DND-41 (cell line): ENCODE measurements at regions not wholly inside any gene's neighbourhood (a gene's known extent, or its start where the extent isn't known, plus 50 kb on each side); places are given as distances from the start of the nearest gene placed in this dataset.
"Not testable (repeated sequence)": the region's sequence is repeated elsewhere in the genome, so short reads cannot be mapped to it uniquely, and the experiment has no call there.

Experiments used
- ATAC-seq: fragments of 200-7000 bp; cut with Tn5 transposase; 3 replicates; pipeline ENCODE4 v1.9.1; 2021; ENCODE audit warnings: low read depth; ENCODE audit not compliant: insufficient read depth
- DNase-seq: peaks from one replicate; pipeline ENCODE4 v3.0.0-alpha.2; 2020
- H2AFZ ChIP-seq: 2 replicates; pipeline ENCODE4 v1.6.0; 2012; ENCODE audit warnings: low read depth, low read length
- H3K27ac ChIP-seq: 2 replicates; pipeline ENCODE4 v1.5.1; 2012; ENCODE audit warnings: low read length, inconsistent platforms
- H3K27me3 ChIP-seq: fragments of 200-600 bp; sonication (generic); 2 replicates; pipeline ENCODE4 v1.6.0; 2012; ENCODE audit warnings: low read length, mild to moderate bottlenecking, inconsistent platforms; ENCODE audit not compliant: insufficient read depth, poor library complexity
- H3K36me3 ChIP-seq: 2 replicates; pipeline ENCODE4 v1.5.1; 2012; ENCODE audit warnings: low read length, inconsistent platforms; ENCODE audit not compliant: insufficient read depth
- H3K4me1 ChIP-seq: 2 replicates; pipeline ENCODE4 v1.5.1; 2012; ENCODE audit warnings: mild to moderate bottlenecking, low read length; ENCODE audit not compliant: insufficient read depth
- H3K4me2 ChIP-seq: 2 replicates; pipeline ENCODE4 v1.6.0; 2012; ENCODE audit warnings: mild to moderate bottlenecking, moderate library complexity, low read length, inconsistent platforms; ENCODE audit not compliant: insufficient read depth
- H3K4me3 ChIP-seq, 2 experiments: fragments of 200-600 bp in 1 of 2; shearing (Covaris generic) in 1 of 2; 2 replicates each; pipeline ENCODE4 v1.5.1; 2012 to 2016; ENCODE audit warnings: inconsistent platforms in 2 of 2, low read length in 2 of 2, mild to moderate bottlenecking in 2 of 2, low read depth in 1 of 2, moderate library complexity in 1 of 2
- H3K79me2 ChIP-seq: 2 replicates; pipeline ENCODE4 v1.6.0; 2012; ENCODE audit warnings: low read length, inconsistent platforms; ENCODE audit not compliant: insufficient read depth
- H3K9ac ChIP-seq: 2 replicates; pipeline ENCODE4 v1.6.0; 2012; ENCODE audit warnings: low read depth, mild to moderate bottlenecking, inconsistent platforms, low read length, moderate library complexity
- H3K9me3 ChIP-seq: 2 replicates; pipeline ENCODE4 v1.5.1; 2012; ENCODE audit warnings: low read length, moderate library complexity, mild to moderate bottlenecking, inconsistent platforms; ENCODE audit not compliant: insufficient read depth, severe bottlenecking
- H4K20me1 ChIP-seq: 2 replicates; pipeline ENCODE4 v1.6.0; 2012; ENCODE audit warnings: low read length; ENCODE audit not compliant: insufficient read depth
- EZH2 ChIP-seq: IDR thresholded peaks from 3 replicates; pipeline ENCODE4 v1.6.1; 2012; ENCODE audit warnings: borderline replicate concordance, low read depth, mild to moderate bottlenecking, moderate library complexity, low read length, inconsistent platforms; ENCODE audit not compliant: severe bottlenecking
- TF ChIP-seq, protein P1 (sequence below): IDR thresholded peaks from 2 replicates; pipeline ENCODE4 v1.5.1; 2012; ENCODE audit warnings: borderline replicate concordance, low read length, moderate library complexity, mild to moderate bottlenecking; ENCODE audit not compliant: poor library complexity, severe bottlenecking; ENCODE audit errors: extremely low read depth

DNA sequence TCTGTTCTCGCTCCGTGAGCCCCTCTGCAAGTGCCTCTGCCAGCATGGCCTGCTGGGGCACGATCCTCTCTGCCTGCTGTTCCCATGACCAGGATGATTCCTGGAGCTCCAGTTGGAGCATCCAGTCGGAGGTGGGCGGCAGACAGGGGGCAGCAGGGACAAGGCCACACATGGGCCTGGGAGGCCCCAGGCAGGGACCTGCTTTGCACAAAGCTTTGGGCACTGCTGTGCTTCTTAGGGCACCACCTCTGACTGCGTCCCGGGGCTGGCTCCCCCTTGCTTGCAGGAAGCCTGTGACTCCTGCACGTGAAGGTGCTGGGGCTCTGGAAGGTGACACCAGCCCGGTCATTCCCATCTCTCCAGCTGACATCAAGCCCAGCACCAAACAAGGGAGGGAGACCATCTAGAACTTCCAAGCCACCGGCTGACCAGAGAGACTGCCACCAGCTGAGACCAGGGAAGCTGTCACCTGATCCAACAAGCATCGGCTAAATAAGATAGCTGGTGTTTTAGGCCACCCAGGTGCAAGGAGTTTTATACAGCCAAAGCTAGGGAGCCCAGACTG, 174.8 kb upstream of the FOXD4L5 start:
- no peak overlapping the region for H3K4me2 ChIP-seq
- no peak overlapping the region for H3K4me3 ChIP-seq
- H3K36me3 ChIP-seq, result no peaks in the 10 kb centered on the region
- H3K9me3 ChIP-seq, result no peaks in the 10 kb centered on the region
- H4K20me1 ChIP-seq, result no peaks in the 10 kb centered on the region
- TF ChIP-seq, protein P1, sequence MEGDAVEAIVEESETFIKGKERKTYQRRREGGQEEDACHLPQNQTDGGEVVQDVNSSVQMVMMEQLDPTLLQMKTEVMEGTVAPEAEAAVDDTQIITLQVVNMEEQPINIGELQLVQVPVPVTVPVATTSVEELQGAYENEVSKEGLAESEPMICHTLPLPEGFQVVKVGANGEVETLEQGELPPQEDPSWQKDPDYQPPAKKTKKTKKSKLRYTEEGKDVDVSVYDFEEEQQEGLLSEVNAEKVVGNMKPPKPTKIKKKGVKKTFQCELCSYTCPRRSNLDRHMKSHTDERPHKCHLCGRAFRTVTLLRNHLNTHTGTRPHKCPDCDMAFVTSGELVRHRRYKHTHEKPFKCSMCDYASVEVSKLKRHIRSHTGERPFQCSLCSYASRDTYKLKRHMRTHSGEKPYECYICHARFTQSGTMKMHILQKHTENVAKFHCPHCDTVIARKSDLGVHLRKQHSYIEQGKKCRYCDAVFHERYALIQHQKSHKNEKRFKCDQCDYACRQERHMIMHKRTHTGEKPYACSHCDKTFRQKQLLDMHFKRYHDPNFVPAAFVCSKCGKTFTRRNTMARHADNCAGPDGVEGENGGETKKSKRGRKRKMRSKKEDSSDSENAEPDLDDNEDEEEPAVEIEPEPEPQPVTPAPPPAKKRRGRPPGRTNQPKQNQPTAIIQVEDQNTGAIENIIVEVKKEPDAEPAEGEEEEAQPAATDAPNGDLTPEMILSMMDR, result no peak
- no peak for TF ChIP-seq EZH2
- no peak for ATAC-seq
- no peak overlapping the region for H2AFZ ChIP-seq
- no peaks in the 10 kb centered on the region for H3K79me2 ChIP-seq
- DNase-seq, result no peak
- H3K9ac ChIP-seq, result no peak overlapping the region
- no peaks in the 10 kb centered on the region for H3K27me3 ChIP-seq
- H3K27ac ChIP-seq, result no peak overlapping the region
- no peaks in the 10 kb centered on the region for H3K4me1 ChIP-seq

DNA sequence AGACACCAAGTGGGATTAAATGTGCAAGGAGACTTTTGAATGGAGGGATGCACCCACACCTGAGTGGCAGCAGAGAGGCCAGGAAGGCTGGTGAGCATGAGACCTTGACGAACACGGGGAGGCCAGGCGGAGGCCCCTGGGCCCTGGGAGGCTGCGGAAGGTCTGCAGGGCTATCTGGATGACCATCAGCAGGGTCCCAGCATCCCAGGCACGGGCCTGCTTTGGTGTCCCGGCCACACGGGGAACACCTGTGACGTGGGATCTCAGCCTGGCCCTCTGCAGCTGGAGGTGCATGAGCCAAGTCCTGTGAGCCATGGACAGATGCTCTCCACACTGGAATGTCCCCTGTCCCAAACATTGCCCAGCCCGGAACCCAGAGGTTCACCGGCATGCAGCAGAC, 174.0 kb upstream of the FOXD4L5 start:
- no peaks in the 10 kb centered on the region for H3K36me3 ChIP-seq

DNA sequence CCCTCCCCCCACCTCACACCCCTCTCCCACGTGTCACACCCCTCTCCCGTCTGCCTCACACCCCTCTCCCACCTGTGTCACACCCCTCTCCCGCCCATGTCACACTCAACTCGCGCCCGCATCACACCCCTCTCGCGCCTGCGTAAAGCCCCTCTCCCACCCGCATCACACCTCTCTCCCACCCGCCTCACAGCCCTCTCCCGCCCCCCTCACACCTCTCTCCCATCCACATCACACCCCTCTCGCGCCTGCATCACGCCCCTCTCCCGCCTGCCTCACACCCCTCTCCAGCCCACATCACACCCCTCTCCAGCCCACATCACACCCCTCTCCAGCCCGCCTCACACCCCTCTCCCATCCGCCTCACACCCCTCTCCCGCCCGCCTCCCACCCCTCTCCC, 173.5 kb upstream of the FOXD4L5 start:
- H3K4me2 ChIP-seq, result no peak overlapping the region
- H3K4me1 ChIP-seq, result no peaks in the 10 kb centered on the region
- no peak for DNase-seq
- H3K36me3 ChIP-seq, result no peaks in the 10 kb centered on the region
- H3K79me2 ChIP-seq, result no peaks in the 10 kb centered on the region
- no peak overlapping the region for H3K4me3 ChIP-seq
- H3K27me3 ChIP-seq, result no peaks in the 10 kb centered on the region
- TF ChIP-seq, protein P1, result no peak
- TF ChIP-seq EZH2, result no peak
- H3K27ac ChIP-seq, result no peak overlapping the region
- no peaks in the 10 kb centered on the region for H3K9me3 ChIP-seq
- no peak overlapping the region for H2AFZ ChIP-seq
- H3K9ac ChIP-seq, result no peak overlapping the region
- H4K20me1 ChIP-seq, result no peaks in the 10 kb centered on the region
- no peak for ATAC-seq

More for the DNA sequence above, 174.0 kb upstream of the FOXD4L5 start:
- Histone ChIP-seq H3K4me1 (no peaks in the 10 kb centered on the region), H3K4me2 (no peak overlapping the region), H3K4me3 (no peak overlapping the region), H3K79me2 (no peaks in the 10 kb centered on the region), H3K9ac (no peak overlapping the region), H2AFZ (no peak overlapping the region), H3K9me3 (no peaks in the 10 kb centered on the region), H3K27me3 (no peaks in the 10 kb centered on the region), H4K20me1 (no peaks in the 10 kb centered on the region), H3K27ac (no peak overlapping the region)
- no peak for ATAC-seq
- TF ChIP-seq, protein P1, result no peak
- no peak for TF ChIP-seq EZH2
- no peak for DNase-seq

DNA sequence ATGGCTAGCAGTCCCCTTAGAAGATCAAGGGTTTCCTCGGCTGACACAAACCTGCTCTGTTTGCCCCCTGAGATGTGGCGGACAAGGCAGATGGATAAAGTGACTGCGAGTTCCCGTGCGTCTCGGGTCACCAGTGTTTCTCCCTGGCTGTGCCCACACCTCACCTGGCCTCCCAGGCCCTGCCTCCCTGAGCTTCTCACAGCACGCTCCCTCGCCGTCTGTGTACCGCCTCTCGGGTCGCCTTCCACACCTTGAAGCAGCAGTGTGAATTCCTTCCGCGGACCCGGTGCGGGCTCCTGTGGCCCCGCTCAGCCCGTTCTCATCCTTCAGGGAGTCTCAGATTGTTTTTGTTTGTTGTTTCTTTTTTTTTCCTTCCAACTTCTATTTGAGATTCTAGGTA, 172.0 kb upstream of the FOXD4L5 start:
- not testable (repeated sequence) for H3K4me3 ChIP-seq, H3K27ac ChIP-seq, H3K4me1 ChIP-seq, H3K79me2 ChIP-seq, H3K36me3 ChIP-seq, H4K20me1 ChIP-seq, H2AFZ ChIP-seq, H3K9me3 ChIP-seq, H3K9ac ChIP-seq, DNase-seq, H3K4me2 ChIP-seq, H3K27me3 ChIP-seq, ATAC-seq

DNA sequence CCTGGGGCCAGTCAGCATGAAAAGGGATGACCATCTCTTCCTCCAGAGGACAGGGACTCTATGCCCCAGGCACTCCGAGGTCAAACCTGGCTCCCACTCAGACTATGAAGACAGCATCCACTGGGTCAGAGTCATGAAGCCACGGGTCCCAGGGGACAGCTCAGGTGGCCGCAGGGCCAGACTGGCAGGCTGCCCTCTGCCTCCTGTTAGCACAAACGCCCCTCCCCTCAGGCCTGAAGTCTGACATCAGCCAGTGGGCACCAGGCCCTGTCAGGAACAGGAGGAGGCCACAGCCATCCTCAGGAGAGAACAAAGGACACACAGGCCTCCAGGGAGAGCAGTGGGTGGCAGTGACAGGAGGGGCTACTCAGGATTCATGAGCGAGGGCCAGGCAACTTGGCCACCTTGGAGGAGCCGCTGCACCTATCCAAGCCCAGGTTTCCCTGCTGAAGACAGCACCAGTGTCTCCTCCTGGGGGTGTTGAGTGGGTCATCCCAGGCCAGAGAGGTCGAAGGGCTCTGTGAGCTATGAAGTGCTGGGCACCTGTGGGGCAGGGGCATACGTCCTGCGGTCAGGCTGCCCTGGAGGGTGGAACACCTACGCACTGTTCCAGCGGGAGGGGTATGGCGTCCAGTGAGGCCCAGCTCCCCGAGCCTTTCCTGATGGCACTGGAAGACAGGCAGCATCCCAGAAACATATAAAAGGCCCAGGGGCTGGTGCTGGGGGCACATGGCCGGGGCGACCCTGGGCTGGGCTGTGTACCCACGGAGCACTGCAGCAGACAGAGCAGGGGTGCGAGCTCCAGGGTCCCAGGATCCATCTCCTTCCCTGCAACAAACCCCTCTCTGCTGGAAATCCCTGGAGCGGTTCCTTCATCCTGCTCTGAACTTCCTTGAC, 171.0 kb upstream of the FOXD4L5 start:
- not testable (repeated sequence) for DNase-seq, H3K4me2 ChIP-seq, ATAC-seq

DNA sequence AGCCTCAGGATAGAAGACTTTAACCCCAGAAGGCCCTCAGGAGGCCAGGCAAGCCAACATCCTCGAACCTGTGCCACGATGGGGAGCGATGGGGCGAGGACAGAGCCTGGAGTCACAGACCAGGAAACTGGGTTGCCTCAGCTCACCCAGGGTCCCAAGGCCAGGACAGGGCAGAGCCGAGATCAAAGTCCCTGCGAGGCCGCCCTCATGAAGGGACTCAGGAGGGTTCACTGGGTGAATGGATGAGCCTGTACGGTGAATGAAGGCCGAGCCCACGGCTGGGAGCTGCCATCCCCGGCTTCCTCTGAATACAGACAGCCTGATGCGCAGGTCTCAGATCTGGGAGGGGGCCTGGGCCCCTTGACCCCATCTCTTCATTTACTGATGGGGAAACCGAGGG, 170.1 kb upstream of the FOXD4L5 start:
- not testable (repeated sequence) for H3K27me3 ChIP-seq, H3K4me3 ChIP-seq, H3K79me2 ChIP-seq, ATAC-seq, H3K9me3 ChIP-seq, H3K27ac ChIP-seq, DNase-seq, H3K36me3 ChIP-seq, H3K4me1 ChIP-seq, H3K4me2 ChIP-seq, H4K20me1 ChIP-seq, H3K9ac ChIP-seq, H2AFZ ChIP-seq

More for the DNA sequence above, 171.0 kb upstream of the FOXD4L5 start:
- not testable (repeated sequence) for H3K79me2 ChIP-seq, H3K27me3 ChIP-seq, H3K4me1 ChIP-seq, H3K36me3 ChIP-seq, H2AFZ ChIP-seq, H3K27ac ChIP-seq, H3K9me3 ChIP-seq, H4K20me1 ChIP-seq, H3K9ac ChIP-seq, H3K4me3 ChIP-seq
